GM18511 (cell line): ENCODE measurements at regions not wholly inside any gene's neighbourhood (a gene's known extent, or its start where the extent isn't known, plus 50 kb on each side); places are given as distances from the start of the nearest gene placed in this dataset.

Experiments
- ATAC-seq: cut with Tn5 transposase; IDR thresholded peaks from one replicate; pipeline ENCODE4 v1.9.1; 2021; ENCODE audit warnings: mild to moderate bottlenecking, moderate library complexity; ENCODE audit not compliant: unreplicated experiment

GRCh38 chr11:110003426-110003825 is 89.8 kb upstream of the ZC3H12C start:
- no peak for ATAC-seq

- no peak for ATAC-seq
Measured at GRCh38 chr11:110011595-110011994, 81.6 kb upstream of the ZC3H12C start.

- no peak for ATAC-seq
Measured at GRCh38 chr11:110015695-110016094, 77.5 kb upstream of the ZC3H12C start.

- ATAC-seq: no peak
Measured at GRCh38 chr11:110019675-110020074, 73.5 kb upstream of the ZC3H12C start.

- no peak for ATAC-seq
Measured at GRCh38 chr11:110022548-110022947, 70.6 kb upstream of the ZC3H12C start.

- ATAC-seq: no peak
Measured at GRCh38 chr11:110023711-110024110, 69.5 kb upstream of the ZC3H12C start.

- ATAC-seq: peak; percentile 92
Measured at GRCh38 chr11:110026858-110027626, 66.2 kb upstream of the ZC3H12C start.

GRCh38 chr11:110027627-110028371 is 65.4 kb upstream of the ZC3H12C start:
- peak; percentile 47 for ATAC-seq

GRCh38 chr11:110028921-110029320 is 64.3 kb upstream of the ZC3H12C start:
- no peak for ATAC-seq

- ATAC-seq: no peak
Measured at GRCh38 chr11:110029714-110030113, 63.5 kb upstream of the ZC3H12C start.

GRCh38 chr11:110031171-110031570 is 62.0 kb upstream of the ZC3H12C start:
- ATAC-seq: no peak

GRCh38 chr11:110032259-110032658 is 60.9 kb upstream of the ZC3H12C start:
- ATAC-seq: no peak

- no peak for ATAC-seq
Measured at GRCh38 chr11:110032957-110033570, 60.1 kb upstream of the ZC3H12C start.

GRCh38 chr11:110034806-110035205 is 58.4 kb upstream of the ZC3H12C start:
- no peak for ATAC-seq

GRCh38 chr11:110035357-110035756 is 57.8 kb upstream of the ZC3H12C start:
- no peak for ATAC-seq

- no peak for ATAC-seq
Measured at GRCh38 chr11:110038201-110038600, 55.0 kb upstream of the ZC3H12C start.
